Heart left ventricle (tissue), 16 donors: ENCODE measurements at regions not wholly inside any gene's neighbourhood (a gene's known extent, or its start where the extent isn't known, plus 50 kb on each side); places are given as distances from the start of the nearest gene placed in this dataset.

Experiments
- ATAC-seq, 4 donors: fragments of 200-7000 bp; cut with Tn5 transposase; one replicate each; pipeline ENCODE4 v1.9.1; 2020 to 2022; ENCODE audit warnings: moderate library complexity in 4 of 4, mild to moderate bottlenecking in 3 of 4, moderate number of reproducible peaks in 1 of 4
- DNase-seq, 5 donors: peaks; one replicate each; pipeline ENCODE4 v3.0.0-alpha.2; 2020
- H3K27ac ChIP-seq, 12 donors: fragments of 200-600 bp; sonication (generic) in 4 of 12; one replicate each; pipeline versions ENCODE4 v1.5.0 to v1.8.0; 2016 to 2022; ENCODE audit warnings: mild to moderate bottlenecking in 2 of 12
- H3K27me3 ChIP-seq, 9 donors: fragments of 200-600 bp; sonication (generic) in 2 of 9; one replicate each; pipeline versions ENCODE4 v1.5.1 to v1.8.0; 2016 to 2022; ENCODE audit warnings: mild to moderate bottlenecking in 3 of 9
- H3K36me3 ChIP-seq, 9 donors: fragments of 200-600 bp; sonication (generic) in 2 of 9; one replicate each; pipeline versions ENCODE4 v1.5.0 to v1.8.0; 2018 to 2022; ENCODE audit warnings: mild to moderate bottlenecking in 2 of 9
- H3K4me1 ChIP-seq, 12 donors: fragments of 200-600 bp; sonication (generic) in 4 of 12; one replicate each; pipeline versions ENCODE4 v1.5.0 to v1.8.0; 2016 to 2022; ENCODE audit warnings: mild to moderate bottlenecking in 3 of 12
- H3K4me3 ChIP-seq, 12 donors: fragments of 200-600 bp; sonication (generic) in 4 of 12; one replicate each; pipeline versions ENCODE4 v1.5.0 to v1.8.0; 2017 to 2022; ENCODE audit warnings: mild to moderate bottlenecking in 9 of 12, moderate library complexity in 4 of 12
- H3K9me3 ChIP-seq, 12 donors: fragments of 200-600 bp; sonication (generic) in 4 of 12; one replicate each; pipeline versions ENCODE4 v1.5.0 to v1.8.0; 2016 to 2022; ENCODE audit warnings: mild to moderate bottlenecking in 1 of 12
- CTCF ChIP-seq, 12 donors: fragments of 200-600 bp; sonication (generic) in 4 of 12; IDR thresholded peaks; one replicate each; pipeline versions ENCODE4 v1.5.0 to v1.8.0; 2018 to 2022; ENCODE audit warnings: antibody characterized with exemption in 12 of 12, mild to moderate bottlenecking in 5 of 12
- POLR2A ChIP-seq, 2 donors: fragments of 450-650 bp; IDR thresholded peaks; one replicate each; pipeline ENCODE4 v1.6.1; 2017; ENCODE audit warnings: antibody characterized with exemption in 2 of 2, mild to moderate bottlenecking in 2 of 2, moderate library complexity in 2 of 2
- WGBS, 4 donors: extraction: QIAGEN DNeasy Blood & Tissue Kit in 2 of 4; methylation state at CpG; one replicate each; pipeline versions ENCODE4 v1.1.5 to v1.1.7; 2013 to 2018; 5-methylcytosine and 5-hydroxymethylcytosine counted together
- intact Hi-C, 10 donors: fragments of 100-400 bp; cut with DNase I; formaldehyde crosslinking; loops; one replicate each; pipeline versions ENCODE4 v1.11.1 to v1.14.2; 2022
- donor health status: ischemic (EF 13 %, LVEDD 7.1; RV severe dilation, severe dysfunction).
- donor health status: healthy with polysubstance abuse.
- donor health status: DM: no; HTN: yes; CAD: no.
- donor health status: DM: no; HTN: no; CAD: no.
- donor health status: ischemic (EF 25% LVEDD 6.9; RV normal size, moderate dysfunction).
- donor health status: ischemic (EF 25% LVEDD 5.7; RV mildly dilated, moderate dysfunction).
- donor health status: healthy.
- donor health status: DM: yes; HTN: yes; CAD: no.
- donor health status: ischemic (EF 35%, LVEDD 5.7; RV mildly dilated, moderate dysfunction).
- donor health status: nonischemic (EF 11% LVEDD 7.7; RV severe dilation, severe dysfunction).
- donor health status: DM: yes; HTN: yes; CAD: no.
- donor health status: PGD.
- donor health status: ischemic (EF 29% LVEDD 5.4; RV normal size, mild dysfunction).
- donor health status: nonischemic (EF 23%, LVEDD 6.1; RV moderate dilation, normal function).

- H3K4me1 ChIP-seq = peaks cover 0 to 26% (median 0%) of the 10 kb centered on the region in 12 donors
- H3K9me3 ChIP-seq = no peaks in the 10 kb centered on the region
- no peaks in the 10 kb centered on the region for H3K27me3 ChIP-seq
- WGBS, 4 donors = 79 to 92% (median 85%) methylated on average over 5 of the region's 5 CpGs
- DNase-seq (no peak), ATAC-seq (no peak)
- no peak for TF ChIP-seq POLR2A (IDR thresholded peaks at IDR 0.05)
- no peak for TF ChIP-seq CTCF (IDR thresholded peaks at IDR 0.05)
- H3K27ac ChIP-seq = no peak overlapping the region
- no peak overlapping the region for H3K4me3 ChIP-seq
- intact Hi-C loops = no loop called here
- H3K36me3 ChIP-seq = no peaks in the 10 kb centered on the region
These were observed 70.0 kb upstream of the ZSWIM6 start for GRCh38 chr5:61262080-61262479.

GRCh38 chr5:61263072-61263471, 69.0 kb upstream of the ZSWIM6 start:
- WGBS, 4 donors = 64 to 84% (median 69%) methylated on average over 6 of the region's 6 CpGs
- Histone ChIP-seq H3K27ac (no peak overlapping the region), H3K4me3 (no peak overlapping the region), H3K9me3 (no peaks in the 10 kb centered on the region), H3K4me1 (peaks cover 0 to 26% (median 0%) of the 10 kb centered on the region in 12 donors), H3K36me3 (no peaks in the 10 kb centered on the region), H3K27me3 (no peaks in the 10 kb centered on the region)
- intact Hi-C loops = no loop called here
- ATAC-seq (no peak), DNase-seq (no peak)
- TF ChIP-seq POLR2A (IDR thresholded peaks at IDR 0.05) (no peak), CTCF (IDR thresholded peaks at IDR 0.05) (no peak)

GRCh38 chr5:61263561-61264272, 68.3 kb upstream of the ZSWIM6 start:
- intact Hi-C loops = no loop called here
- peaks cover 0 to 27% (median 0%) of the 10 kb centered on the region in 12 donors for H3K4me1 ChIP-seq
- TF ChIP-seq CTCF (IDR thresholded peaks at IDR 0.05) = no peak
- H3K36me3 ChIP-seq = no peaks in the 10 kb centered on the region
- H3K4me3 ChIP-seq = no peak overlapping the region
- 30 to 46% (median 39%) methylated on average over 11 of the region's 11 CpGs for WGBS, 4 donors
- H3K27me3 ChIP-seq = no peaks in the 10 kb centered on the region
- H3K9me3 ChIP-seq = no peaks in the 10 kb centered on the region
- ATAC-seq = no peak
- no peak overlapping the region for H3K27ac ChIP-seq
- DNase-seq = no peak

GRCh38 chr5:61264273-61264661, 67.8 kb upstream of the ZSWIM6 start:
- Histone ChIP-seq H3K27ac (no peak overlapping the region), H3K9me3 (no peaks in the 10 kb centered on the region), H3K4me1 (peaks cover 0 to 30% (median 0%) of the 10 kb centered on the region in 12 donors), H3K27me3 (no peaks in the 10 kb centered on the region), H3K4me3 (no peak overlapping the region), H3K36me3 (no peaks in the 10 kb centered on the region)
- intact Hi-C loops = no loop called here
- DNase-seq (no peak), ATAC-seq (no peak)
- no peak for TF ChIP-seq POLR2A (IDR thresholded peaks at IDR 0.05)
- no peak for TF ChIP-seq CTCF (IDR thresholded peaks at IDR 0.05)
- 63 to 68% (median 66%) methylated on average over 4 of the region's 4 CpGs for WGBS, 4 donors
